GM12891 (cell line): ENCODE measurements at regions not wholly inside any gene's neighbourhood (a gene's known extent, or its start where the extent isn't known, plus 50 kb on each side); places are given as distances from the start of the nearest gene placed in this dataset.

Source experiments
- DNase-seq: peaks from one replicate; pipeline ENCODE4 v3.0.0; 2011; ENCODE audit warnings: low spot score; ENCODE audit not compliant: insufficient read length
- FAIRE-seq: peaks from 2 replicates; lab custom pipeline; 2011; peaks lifted over from hg19 to GRCh38; lab: Jason Lieb, UNC
- PAX5 ChIP-seq: IDR thresholded peaks from 2 replicates; pipeline ENCODE4 v1.6.1; 2011; ENCODE audit warnings: low read length, moderate library complexity, mild to moderate bottlenecking; ENCODE audit not compliant: insufficient read depth, severe bottlenecking
- POLR2A ChIP-seq: IDR thresholded peaks from 2 replicates; pipeline ENCODE4 v1.6.1; 2011; ENCODE audit warnings: low read depth, low read length, control low read depth
- POLR2AphosphoS5 ChIP-seq: IDR thresholded peaks from 2 replicates; pipeline ENCODE4 v1.6.1; 2011; ENCODE audit warnings: low read depth, low read length, control low read depth
- POU2F2 ChIP-seq: IDR thresholded peaks from 2 replicates; pipeline ENCODE4 v1.6.1; 2011; ENCODE audit warnings: low read depth, mild to moderate bottlenecking, control low read depth, low read length, moderate library complexity
- SPI1 ChIP-seq: IDR thresholded peaks from 2 replicates; pipeline ENCODE4 v1.6.1; 2011; ENCODE audit warnings: low read depth, low read length, control low read depth
- TAF1 ChIP-seq: IDR thresholded peaks from 2 replicates; pipeline ENCODE4 v1.6.1; 2011; ENCODE audit warnings: low read depth, low read length, control low read depth

- TF ChIP-seq POU2F2 (no peak), SPI1 (no peak), POLR2AphosphoS5 (no peak), POLR2A (no peak), TAF1 (no peak), PAX5 (no peak)
- FAIRE-seq (no peak), DNase-seq (no peak)
Observed at GRCh38 chrX:20906571-20906970, 467.6 kb upstream of the CNKSR2 start.

GRCh38 chrX:20884565-20884964 lies 489.7 kb upstream of the CNKSR2 start:
- FAIRE-seq (no peak), DNase-seq (no peak)
- TF ChIP-seq POU2F2 = no peak
- no peak for TF ChIP-seq POLR2A
- no peak for TF ChIP-seq POLR2AphosphoS5
- TF ChIP-seq PAX5 = no peak
- no peak for TF ChIP-seq SPI1
- TF ChIP-seq TAF1 = no peak

GRCh38 chrX:20863649-20864048 lies 510.6 kb upstream of the CNKSR2 start:
- TF ChIP-seq POLR2AphosphoS5 (no peak), POU2F2 (no peak), SPI1 (no peak), POLR2A (no peak), TAF1 (no peak), PAX5 (no peak)
- DNase-seq (no peak), FAIRE-seq (no peak)

GRCh38 chrX:20861113-20861512 lies 513.1 kb upstream of the CNKSR2 start:
- no peak for TF ChIP-seq POLR2A
- TF ChIP-seq POU2F2 = no peak
- TF ChIP-seq POLR2AphosphoS5 = no peak
- no peak for TF ChIP-seq PAX5
- TF ChIP-seq TAF1 = no peak
- TF ChIP-seq SPI1 = no peak
- FAIRE-seq (no peak), DNase-seq (no peak)

GRCh38 chrX:20857746-20858145 lies 516.5 kb upstream of the CNKSR2 start:
- TF ChIP-seq SPI1 (no peak), POU2F2 (no peak)
- DNase-seq = no peak

GRCh38 chrX:20838477-20838876 lies 535.7 kb upstream of the CNKSR2 start:
- no peak for TF ChIP-seq POU2F2
- no peak for TF ChIP-seq TAF1
- TF ChIP-seq POLR2AphosphoS5 = no peak
- TF ChIP-seq POLR2A = no peak
- no peak for TF ChIP-seq PAX5
- TF ChIP-seq SPI1 = no peak
- FAIRE-seq = no peak
- DNase-seq = no peak

More at GRCh38 chrX:20857746-20858145, 516.5 kb upstream of the CNKSR2 start:
- no peak for FAIRE-seq

- FAIRE-seq (no peak), DNase-seq (no peak)
- TF ChIP-seq TAF1 (no peak), SPI1 (no peak), POLR2A (no peak), POLR2AphosphoS5 (no peak), PAX5 (no peak), POU2F2 (no peak)
Observed at GRCh38 chrX:20829665-20830491, 544.3 kb upstream of the CNKSR2 start.

GRCh38 chrX:20825984-20826383 lies 548.2 kb upstream of the CNKSR2 start:
- no peak for TF ChIP-seq POU2F2
- TF ChIP-seq PAX5 = no peak
- TF ChIP-seq POLR2A = no peak
- no peak for TF ChIP-seq POLR2AphosphoS5
- no peak for TF ChIP-seq TAF1
- TF ChIP-seq SPI1 = no peak
- no peak for FAIRE-seq
- DNase-seq = no peak

- TF ChIP-seq PAX5 (no peak), POLR2AphosphoS5 (no peak), POLR2A (no peak), SPI1 (no peak), POU2F2 (no peak), TAF1 (no peak)
- FAIRE-seq (no peak), DNase-seq (no peak)
Observed at GRCh38 chrX:20803971-20804370, 537.3 kb upstream of the RPS6KA3 start.

GRCh38 chrX:20802036-20802435 lies 535.3 kb upstream of the RPS6KA3 start:
- DNase-seq (no peak), FAIRE-seq (no peak)
- TF ChIP-seq POLR2AphosphoS5 (no peak), POU2F2 (no peak), TAF1 (no peak), SPI1 (no peak), POLR2A (no peak), PAX5 (no peak)
